NB4 (cell line): ENCODE measurements at regions not wholly inside any gene's neighbourhood (a gene's known extent, or its start where the extent isn't known, plus 50 kb on each side); places are given as distances from the start of the nearest gene placed in this dataset.

Experiments
- CTCF ChIP-seq: IDR thresholded peaks from one replicate; pipeline ENCODE4 v1.5.1; 2012; ENCODE audit warnings: low read depth, low read length
- MYC ChIP-seq: IDR thresholded peaks from 2 replicates; pipeline ENCODE4 v1.6.1; 2011; ENCODE audit warnings: low read depth, low read length
- POLR2A ChIP-seq: IDR thresholded peaks from 2 replicates; pipeline ENCODE4 v1.6.1; 2011; ENCODE audit warnings: mild to moderate bottlenecking; ENCODE audit not compliant: insufficient read length; ENCODE audit errors: extremely low read depth

GRCh38 chr12:124454352-124454725 is 113.1 kb downstream of the NCOR2 start:
- no peak for TF ChIP-seq CTCF
- TF ChIP-seq POLR2A = no peak
- no peak for TF ChIP-seq MYC
